NCI-H446 (cell line): ENCODE measurements at regions not wholly inside any gene's neighbourhood (a gene's known extent, or its start where the extent isn't known, plus 50 kb on each side); places are given as distances from the start of the nearest gene placed in this dataset.
"Not testable (repeated sequence)": the region's sequence is repeated elsewhere in the genome, so short reads cannot be mapped to it uniquely, and the experiment has no call there.

Source experiments
- DNase-seq, 2 experiments: peaks; one replicate each; lab custom pipeline; 2025; lab: John Stamatoyannopoulos, UW

GRCh38 chr1:96508233-96508632 lies 213.4 kb upstream of the PTBP2 start:
- DNase-seq, result no peak

- no peak for DNase-seq
Measured at GRCh38 chr1:96509339-96509738, 212.2 kb upstream of the PTBP2 start.

- no peak for DNase-seq
Measured at GRCh38 chr1:96509951-96510350, 211.6 kb upstream of the PTBP2 start.

- no peak for DNase-seq
Measured at GRCh38 chr1:96510391-96510790, 211.2 kb upstream of the PTBP2 start.

DNA sequence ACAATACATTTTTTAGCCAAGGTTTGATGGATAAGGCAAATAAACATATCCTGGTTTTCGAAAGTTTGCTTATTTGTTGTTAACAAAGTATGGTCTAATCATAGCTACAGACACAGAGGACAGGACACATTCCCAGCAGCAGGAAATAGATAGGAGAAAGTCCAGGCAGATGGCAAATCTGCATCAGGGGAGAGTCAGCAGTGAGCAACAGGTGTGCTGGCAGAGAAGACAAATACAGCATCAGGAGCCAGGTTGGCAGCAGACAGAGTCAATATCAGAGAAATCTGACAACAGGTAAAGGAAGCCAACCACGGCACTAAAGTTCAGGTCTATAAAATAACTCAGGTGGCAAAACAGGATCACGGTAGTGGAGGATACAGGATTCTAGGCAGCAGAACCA lies 210.7 kb upstream of the PTBP2 start:
- DNase-seq, result no peak

DNA sequence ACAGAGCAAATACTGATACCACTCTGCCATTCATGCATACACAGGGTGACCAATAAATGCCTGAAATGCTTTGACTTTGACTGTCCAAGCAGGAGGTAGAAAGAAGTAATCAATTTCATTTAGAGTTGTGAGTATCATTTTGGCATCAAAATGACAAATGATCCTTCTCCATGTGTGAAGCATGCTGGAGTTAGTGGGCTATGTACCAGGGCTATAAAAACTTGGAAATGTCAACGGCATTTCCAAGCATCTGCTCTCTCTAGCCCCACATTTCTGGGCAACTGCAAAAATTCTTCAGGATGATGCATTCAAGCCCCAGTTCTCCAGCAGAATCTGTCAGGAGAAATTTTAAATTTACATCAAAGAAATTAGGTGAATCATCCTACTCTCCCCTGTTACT lies 208.4 kb upstream of the PTBP2 start:
- DNase-seq, result peak; percentile 46 to 68

- no peak for DNase-seq
Measured at GRCh38 chr1:96515430-96515829, 206.2 kb upstream of the PTBP2 start.

GRCh38 chr1:96515925-96516324 lies 205.7 kb upstream of the PTBP2 start:
- DNase-seq, result no peak

- no peak for DNase-seq
Measured at GRCh38 chr1:96519851-96520578, 201.6 kb upstream of the PTBP2 start.

GRCh38 chr1:96520579-96520947 lies 201.0 kb upstream of the PTBP2 start:
- DNase-seq, result peak; percentile 40 to 67

- no peak for DNase-seq
Measured at GRCh38 chr1:96521010-96521409, 200.6 kb upstream of the PTBP2 start.

- no peak for DNase-seq
Measured at GRCh38 chr1:96521994-96522760, 199.4 kb upstream of the PTBP2 start.

DNA sequence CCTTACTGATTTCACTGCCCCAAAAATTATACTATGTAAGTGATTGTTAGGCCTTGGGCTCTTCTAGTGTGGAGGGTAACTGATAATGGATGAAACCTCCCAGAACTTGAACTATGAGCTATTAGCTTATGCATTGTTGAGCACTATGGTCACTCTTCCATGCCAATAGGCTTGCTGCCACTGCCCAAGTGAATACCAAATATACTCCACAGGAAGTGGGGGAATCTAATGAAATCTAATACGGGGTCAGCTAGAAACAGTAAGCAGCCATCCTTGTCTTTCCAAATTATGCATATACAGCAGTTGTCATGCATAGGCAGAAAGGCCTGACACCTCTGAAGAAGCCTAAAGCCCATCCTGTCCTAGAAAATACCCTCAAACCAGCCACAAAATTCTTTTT lies 198.7 kb upstream of the PTBP2 start:
- DNase-seq, result no peak

- DNase-seq, result no peak
Measured at GRCh38 chr1:96524100-96524499, 197.5 kb upstream of the PTBP2 start.

- DNase-seq, result no peak
Measured at GRCh38 chr1:96525657-96526557, 195.7 kb upstream of the PTBP2 start.

GRCh38 chr1:96528672-96529071 lies 192.9 kb upstream of the PTBP2 start:
- DNase-seq, result not testable (repeated sequence)

DNA sequence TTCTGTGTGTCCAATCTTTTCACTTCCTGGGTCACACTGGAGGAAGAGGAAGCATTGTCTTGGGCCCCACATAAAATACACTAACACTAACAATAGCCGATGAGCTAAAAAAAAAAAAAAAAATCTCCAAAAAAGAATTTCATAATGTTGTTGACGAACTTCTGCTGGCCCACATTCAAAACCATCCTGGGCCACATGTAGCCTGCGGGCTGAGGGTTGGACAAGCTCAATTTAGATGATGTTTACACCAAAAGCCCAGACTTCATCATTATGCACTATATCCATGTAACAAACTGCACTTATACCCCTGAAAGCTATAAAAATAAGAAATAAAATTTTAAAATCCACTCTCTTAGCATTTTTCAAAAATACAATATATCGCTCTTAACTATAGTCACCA lies 187.8 kb upstream of the PTBP2 start:
- no peak for DNase-seq

DNA sequence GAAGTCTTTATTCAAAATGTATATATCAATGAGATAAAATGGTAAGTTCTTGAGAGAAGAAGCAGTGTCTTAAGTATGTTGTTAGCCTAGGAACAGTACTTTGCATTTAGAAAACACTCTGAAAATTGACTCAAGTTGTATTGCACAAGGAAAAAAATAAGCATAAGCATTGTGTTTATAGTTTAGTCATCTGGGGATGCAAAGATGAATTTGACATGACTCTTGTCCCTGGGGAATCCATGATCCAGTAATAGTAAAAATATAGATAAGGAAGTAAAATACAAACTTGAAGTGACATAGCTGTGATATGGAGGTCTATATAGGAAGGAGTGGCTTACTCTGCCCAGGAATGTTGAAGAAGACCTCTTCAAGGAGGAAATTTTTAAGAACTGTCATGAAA lies 185.0 kb upstream of the PTBP2 start:
- no peak for DNase-seq

DNA sequence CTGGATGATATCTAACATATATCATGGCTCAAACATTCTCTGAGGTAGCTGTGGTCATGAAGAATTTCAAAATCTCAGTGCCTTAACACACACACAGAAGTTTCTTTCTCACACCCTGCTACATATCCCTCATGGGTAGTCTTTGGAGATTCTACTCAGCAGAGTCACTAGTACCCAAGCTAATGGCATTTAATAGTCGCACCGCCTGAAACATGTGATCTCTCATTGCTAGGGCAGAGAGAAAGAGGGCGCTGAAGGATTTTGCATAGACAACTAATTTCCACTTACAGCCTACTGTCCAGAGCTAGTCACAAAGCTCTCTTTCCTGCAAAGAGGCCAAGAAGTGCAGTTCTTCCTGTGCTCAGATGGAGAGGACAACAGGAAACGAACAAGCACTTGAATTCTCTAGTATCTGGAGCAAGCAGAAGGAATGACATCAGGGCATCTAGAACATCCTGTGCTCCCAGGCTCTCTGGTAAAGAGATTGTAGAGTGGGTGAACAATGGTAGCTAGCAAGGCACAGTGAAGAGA lies 183.4 kb upstream of the PTBP2 start:
- DNase-seq, result peak in 1 of 2 experiments; percentile 11

DNA sequence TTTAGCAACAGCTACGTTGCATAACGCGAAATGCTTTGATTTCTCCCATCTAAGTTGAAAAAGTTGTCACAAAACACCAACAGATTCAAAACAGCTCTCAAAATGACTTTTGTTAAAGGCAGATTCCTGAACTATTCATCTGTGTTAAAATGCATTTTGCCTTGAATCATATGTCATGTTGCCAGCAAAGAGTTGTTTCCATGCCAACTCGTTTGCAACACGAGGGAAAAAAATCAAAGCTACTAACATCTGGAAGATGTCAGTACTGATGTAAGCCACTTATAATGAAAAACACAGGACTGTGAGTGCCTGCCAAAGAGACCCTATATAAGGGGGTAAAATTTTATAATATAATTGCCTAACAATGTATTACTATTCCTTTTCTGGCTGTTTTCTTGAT lies 182.7 kb upstream of the PTBP2 start:
- peak; percentile 18 to 65 for DNase-seq

GRCh38 chr1:96541491-96541890 lies 180.1 kb upstream of the PTBP2 start:
- DNase-seq, result no peak
